GM19455 (cell line): ENCODE measurements at regions not wholly inside any gene's neighbourhood (a gene's known extent, or its start where the extent isn't known, plus 50 kb on each side); places are given as distances from the start of the nearest gene placed in this dataset.
"Not testable (repeated sequence)": the region's sequence is repeated elsewhere in the genome, so short reads cannot be mapped to it uniquely, and the experiment has no call there.

Experiments used
- ATAC-seq: cut with Tn5 transposase; IDR thresholded peaks from one replicate; pipeline ENCODE4 v1.9.1; 2021; ENCODE audit not compliant: unreplicated experiment

GRCh38 chr10:34058845-34059614 lies 724.6 kb upstream of the NRP1 start:
- no peak for ATAC-seq

- not testable (repeated sequence) for ATAC-seq
These were observed 721.0 kb upstream of the NRP1 start for GRCh38 chr10:34055410-34055985.

GRCh38 chr10:34049887-34050286 lies 715.4 kb upstream of the NRP1 start:
- ATAC-seq: no peak

GRCh38 chr10:34049469-34049868 lies 715.0 kb upstream of the NRP1 start:
- no peak for ATAC-seq

GRCh38 chr10:34047389-34047788 lies 712.9 kb upstream of the NRP1 start:
- ATAC-seq: no peak

- ATAC-seq: no peak
These were observed 712.1 kb upstream of the NRP1 start for GRCh38 chr10:34046506-34047034.

- no peak for ATAC-seq
These were observed 711.2 kb upstream of the NRP1 start for GRCh38 chr10:34045571-34046190.

GRCh38 chr10:34041871-34042270 lies 707.4 kb upstream of the NRP1 start:
- ATAC-seq: no peak

GRCh38 chr10:34037499-34037898 lies 703.0 kb upstream of the NRP1 start:
- ATAC-seq: no peak

GRCh38 chr10:34035241-34035790 lies 700.8 kb upstream of the NRP1 start:
- not testable (repeated sequence) for ATAC-seq

GRCh38 chr10:34033078-34033477 lies 698.6 kb upstream of the NRP1 start:
- no peak for ATAC-seq

GRCh38 chr10:34032564-34032963 lies 698.1 kb upstream of the NRP1 start:
- no peak for ATAC-seq

- no peak for ATAC-seq
These were observed 696.9 kb upstream of the NRP1 start for GRCh38 chr10:34031400-34031799.

- ATAC-seq: no peak
These were observed 695.0 kb upstream of the NRP1 start for GRCh38 chr10:34029455-34029854.

- ATAC-seq: no peak
These were observed 694.5 kb upstream of the NRP1 start for GRCh38 chr10:34028936-34029335.

GRCh38 chr10:34024693-34025425 lies 690.4 kb upstream of the NRP1 start:
- no peak for ATAC-seq

GRCh38 chr10:34024282-34024681 lies 689.8 kb upstream of the NRP1 start:
- ATAC-seq: no peak

GRCh38 chr10:34022195-34022594 lies 687.7 kb upstream of the NRP1 start:
- ATAC-seq: no peak

GRCh38 chr10:34018784-34019183 lies 684.3 kb upstream of the NRP1 start:
- no peak for ATAC-seq

- ATAC-seq: no peak
These were observed 683.7 kb upstream of the NRP1 start for GRCh38 chr10:34018129-34018528.

GRCh38 chr10:34017281-34017680 lies 682.8 kb upstream of the NRP1 start:
- ATAC-seq: no peak
